H1 (cell line): ENCODE measurements at regions not wholly inside any gene's neighbourhood (a gene's known extent, or its start where the extent isn't known, plus 50 kb on each side); places are given as distances from the start of the nearest gene placed in this dataset.

Experiments
- CHD7 ChIP-seq: fragments of 300-600 bp; sonication (generic); IDR thresholded peaks from 2 replicates; pipeline ENCODE4 v1.7.1; 2012; ENCODE audit warnings: low read length, moderate library complexity, mild to moderate bottlenecking, inconsistent platforms; ENCODE audit not compliant: insufficient replicate concordance
- EGR1 ChIP-seq: IDR thresholded peaks from 2 replicates; pipeline ENCODE4 v1.6.1; 2011; ENCODE audit warnings: low read depth, low read length, borderline replicate concordance
- EP300 ChIP-seq, 2 experiments: IDR thresholded peaks; 1 replicate in 1 of 2; 2 replicates in 1 of 2; pipeline ENCODE4 v1.6.1; 2011 to 2012; ENCODE audit warnings: low read depth in 2 of 2, low read length in 2 of 2, mild to moderate bottlenecking in 2 of 2, borderline replicate concordance in 1 of 2, inconsistent platforms in 1 of 2, moderate library complexity in 1 of 2
- MAFK ChIP-seq: IDR thresholded peaks from 2 replicates; pipeline ENCODE4 v1.6.1; 2012; ENCODE audit warnings: low read depth, mild to moderate bottlenecking, improper control_type of control experiment, low read length
- RXRA ChIP-seq: IDR thresholded peaks from 2 replicates; pipeline ENCODE4 v1.6.1; 2011; ENCODE audit warnings: low read depth, mild to moderate bottlenecking, low read length, moderate library complexity; ENCODE audit not compliant: insufficient read depth
- SIX5 ChIP-seq: IDR thresholded peaks from 2 replicates; pipeline ENCODE4 v1.6.1; 2011; ENCODE audit warnings: mild to moderate bottlenecking, low read depth, low read length
- SP4 ChIP-seq: IDR thresholded peaks from 2 replicates; pipeline ENCODE4 v1.6.1; 2012; ENCODE audit warnings: low read length, inconsistent platforms
- TBP ChIP-seq: IDR thresholded peaks from 2 replicates; pipeline ENCODE4 v1.6.1; 2011; ENCODE audit warnings: low read depth, low read length, improper control_type of control experiment

DNA sequence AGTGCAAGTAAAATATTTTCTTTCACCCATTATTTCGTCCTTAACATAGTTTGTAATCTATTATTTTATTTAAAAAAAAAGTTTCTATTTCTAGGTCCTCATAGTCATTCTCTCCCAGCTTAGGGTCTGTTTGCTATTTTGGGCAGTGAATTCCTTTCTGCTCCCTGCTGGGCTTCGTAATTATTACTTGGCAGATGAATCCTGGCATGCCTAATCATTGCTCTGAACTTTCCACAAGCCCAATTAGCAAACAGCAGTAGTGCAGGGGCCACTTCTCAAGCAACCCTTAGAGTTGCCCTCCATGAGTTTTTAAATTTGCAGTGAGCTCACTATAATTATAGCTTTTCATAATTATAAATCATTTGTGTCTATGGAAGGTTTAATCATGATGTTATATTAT is 1378.3 kb upstream of the SEL1L start (continued):
- TF ChIP-seq CHD7 (no peak), TBP (no peak), RXRA (no peak), MAFK (no peak), EGR1 (no peak), SIX5 (no peak), EP300 (IDR thresholded peaks at IDR 0.05; ENCODE audit: borderline replicate concordance in 1 of 2, low read depth in 2 of 2, low read length in 2 of 2) (no peak), SP4 (no peak)
